B cell (primary cell): ENCODE measurements at regions not wholly inside any gene's neighbourhood (a gene's known extent, or its start where the extent isn't known, plus 50 kb on each side); places are given as distances from the start of the nearest gene placed in this dataset.

ENCODE experiments used
- CTCF ChIP-seq: fragments of 200-600 bp; IDR thresholded peaks from one replicate; pipeline ENCODE4 v1.8.0; 2022; ENCODE audit warnings: antibody characterized with exemption, mild to moderate bottlenecking
- EZH2 ChIP-seq: IDR thresholded peaks from 2 replicates; pipeline ENCODE4 v1.6.1; 2012; ENCODE audit warnings: borderline replicate concordance, low read depth, mild to moderate bottlenecking, moderate library complexity, low read length; ENCODE audit not compliant: insufficient read depth, poor library complexity, severe bottlenecking

GRCh38 chr4:189600264-189600663, 340.4 kb upstream of the FRG1 start:
- TF ChIP-seq CTCF (no peak), EZH2 (no peak)
